Esophagus muscularis mucosa (tissue), 3 donors: ENCODE measurements at regions not wholly inside any gene's neighbourhood (a gene's known extent, or its start where the extent isn't known, plus 50 kb on each side); places are given as distances from the start of the nearest gene placed in this dataset.

Experiments
- POLR2AphosphoS5 ChIP-seq, 2 donors: sonication (generic); formaldehyde crosslinking; IDR thresholded peaks; one replicate each; pipeline ENCODE4 v1.6.1; 2017; ENCODE audit warnings: antibody characterized with exemption in 2 of 2
- TF ChIP-seq, protein P1 (sequence below), 3 experiments: fragments of 200-600 bp in 2 of 3; fragments of 450-650 bp in 1 of 3; sonication (generic) in 2 of 3; IDR thresholded peaks; one replicate each; pipeline ENCODE4 v1.5.1; 2017 to 2019; ENCODE audit warnings: antibody characterized with exemption in 3 of 3, mild to moderate bottlenecking in 2 of 3, moderate library complexity in 1 of 3

DNA sequence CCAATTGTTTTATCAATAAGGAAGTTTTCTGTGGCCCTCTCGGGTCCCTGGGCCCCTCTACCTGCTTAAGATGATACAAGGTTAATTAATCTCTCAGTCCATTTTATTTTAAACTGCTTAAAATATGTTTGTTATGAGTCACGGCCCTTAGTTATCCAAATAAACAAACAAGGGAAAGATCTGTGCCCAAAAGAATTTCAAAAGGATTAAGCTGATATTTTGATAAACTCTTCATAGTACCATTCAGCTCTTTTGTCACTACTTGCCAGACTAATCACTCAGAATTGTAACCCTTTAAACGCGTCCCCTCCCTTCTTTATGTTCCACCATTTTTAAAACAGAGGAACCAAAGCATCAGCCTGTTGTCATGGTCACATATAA lies 144.7 kb upstream of the STK17B start:
- TF ChIP-seq, protein P1, sequence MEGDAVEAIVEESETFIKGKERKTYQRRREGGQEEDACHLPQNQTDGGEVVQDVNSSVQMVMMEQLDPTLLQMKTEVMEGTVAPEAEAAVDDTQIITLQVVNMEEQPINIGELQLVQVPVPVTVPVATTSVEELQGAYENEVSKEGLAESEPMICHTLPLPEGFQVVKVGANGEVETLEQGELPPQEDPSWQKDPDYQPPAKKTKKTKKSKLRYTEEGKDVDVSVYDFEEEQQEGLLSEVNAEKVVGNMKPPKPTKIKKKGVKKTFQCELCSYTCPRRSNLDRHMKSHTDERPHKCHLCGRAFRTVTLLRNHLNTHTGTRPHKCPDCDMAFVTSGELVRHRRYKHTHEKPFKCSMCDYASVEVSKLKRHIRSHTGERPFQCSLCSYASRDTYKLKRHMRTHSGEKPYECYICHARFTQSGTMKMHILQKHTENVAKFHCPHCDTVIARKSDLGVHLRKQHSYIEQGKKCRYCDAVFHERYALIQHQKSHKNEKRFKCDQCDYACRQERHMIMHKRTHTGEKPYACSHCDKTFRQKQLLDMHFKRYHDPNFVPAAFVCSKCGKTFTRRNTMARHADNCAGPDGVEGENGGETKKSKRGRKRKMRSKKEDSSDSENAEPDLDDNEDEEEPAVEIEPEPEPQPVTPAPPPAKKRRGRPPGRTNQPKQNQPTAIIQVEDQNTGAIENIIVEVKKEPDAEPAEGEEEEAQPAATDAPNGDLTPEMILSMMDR (IDR thresholded peaks at IDR 0.05) = no peak
- TF ChIP-seq POLR2AphosphoS5 (IDR thresholded peaks at IDR 0.05) = no peak
